H9 (cell line): ENCODE measurements at regions not wholly inside any gene's neighbourhood (a gene's known extent, or its start where the extent isn't known, plus 50 kb on each side); places are given as distances from the start of the nearest gene placed in this dataset.

Experiments used
- DNase-seq: peaks from one replicate; pipeline ENCODE4 v3.0.0-alpha.2; 2017
- H2AFZ ChIP-seq: one replicate; pipeline ENCODE4 v1.6.1; 2013; ENCODE audit warnings: mild to moderate bottlenecking, low read length, control low read depth, moderate library complexity
- H2AK5ac ChIP-seq: 2 replicates; pipeline ENCODE4 v1.6.1; 2013; ENCODE audit warnings: low read length, control low read depth, mixed read lengths; ENCODE audit not compliant: insufficient read length
- H2BK120ac ChIP-seq: one replicate; pipeline ENCODE4 v1.6.1; 2013; ENCODE audit warnings: low read depth, mild to moderate bottlenecking, low read length, control low read depth, inconsistent platforms; ENCODE audit not compliant: poor library complexity, severe bottlenecking
- H2BK12ac ChIP-seq: 2 replicates; pipeline ENCODE4 v1.6.1; 2013; ENCODE audit warnings: low read length, control low read depth, mixed read lengths, low read depth; ENCODE audit not compliant: insufficient read length
- H2BK15ac ChIP-seq: 2 replicates; pipeline ENCODE4 v1.6.1; 2013; ENCODE audit warnings: low read depth, low read length, control low read depth
- H2BK20ac ChIP-seq: one replicate; pipeline ENCODE4 v1.6.1; 2013; ENCODE audit warnings: low read depth, mild to moderate bottlenecking, low read length, control low read depth, inconsistent platforms; ENCODE audit not compliant: poor library complexity, severe bottlenecking
- H2BK5ac ChIP-seq: 2 replicates; pipeline ENCODE4 v1.6.1; 2013; ENCODE audit warnings: low read length, control low read depth, mixed read lengths; ENCODE audit not compliant: insufficient read length
- H3K14ac ChIP-seq: 2 replicates; pipeline ENCODE4 v1.6.1; 2013; ENCODE audit warnings: low read length, control low read depth; ENCODE audit not compliant: insufficient read depth
- H3K18ac ChIP-seq: 2 replicates; pipeline ENCODE4 v1.6.1; 2013; ENCODE audit warnings: low read depth, mild to moderate bottlenecking, mixed read lengths, low read length, control low read depth; ENCODE audit not compliant: insufficient read length
- H3K23ac ChIP-seq: 2 replicates; pipeline ENCODE4 v1.6.1; 2013; ENCODE audit warnings: low read length, control low read depth, mixed read lengths, low read depth; ENCODE audit not compliant: insufficient read length
- H3K23me2 ChIP-seq: 2 replicates; pipeline ENCODE4 v1.6.1; 2013; ENCODE audit warnings: low read depth, mild to moderate bottlenecking, mixed read lengths, low read length, control low read depth; ENCODE audit not compliant: insufficient read length, poor library complexity, severe bottlenecking
- H3K27ac ChIP-seq: 2 replicates; pipeline ENCODE4 v1.5.1; 2013; ENCODE audit warnings: low read length, control low read depth, mixed read lengths, low read depth; ENCODE audit not compliant: insufficient read length
- H3K27me3 ChIP-seq: 2 replicates; pipeline ENCODE4 v1.6.1; 2013; ENCODE audit warnings: low read length, control low read depth, inconsistent platforms; ENCODE audit not compliant: insufficient read depth
- H3K4ac ChIP-seq: 2 replicates; pipeline ENCODE4 v1.6.1; 2013; ENCODE audit warnings: low read depth, mild to moderate bottlenecking, control low read depth, inconsistent platforms, low read length, moderate library complexity
- H3K4me1 ChIP-seq: 2 replicates; pipeline ENCODE4 v1.6.1; 2013; ENCODE audit warnings: low read length, control low read depth, inconsistent platforms; ENCODE audit not compliant: insufficient read depth
- H3K4me2 ChIP-seq: 2 replicates; pipeline ENCODE4 v1.6.1; 2013; ENCODE audit warnings: low read length, control low read depth, mixed read lengths; ENCODE audit not compliant: insufficient read length, insufficient read depth
- H3K56ac ChIP-seq: 2 replicates; pipeline ENCODE4 v1.6.1; 2013; ENCODE audit warnings: low read depth, mild to moderate bottlenecking, mixed read lengths, low read length, control low read depth; ENCODE audit not compliant: insufficient read length
- H3K79me1 ChIP-seq: 2 replicates; pipeline ENCODE4 v1.6.1; 2013; ENCODE audit warnings: low read depth, mild to moderate bottlenecking, moderate library complexity, low read length, control low read depth, inconsistent platforms; ENCODE audit not compliant: insufficient read depth, poor library complexity, severe bottlenecking
- H3K79me2 ChIP-seq: 2 replicates; pipeline ENCODE4 v1.6.1; 2013; ENCODE audit warnings: low read length, control low read depth, inconsistent platforms; ENCODE audit not compliant: insufficient read depth
- H3K9ac ChIP-seq: 2 replicates; pipeline ENCODE4 v1.6.1; 2013; ENCODE audit warnings: low read length, control low read depth, mixed read lengths; ENCODE audit not compliant: insufficient read length; ENCODE audit errors: extremely low read depth
- H3K9me3 ChIP-seq: one replicate; pipeline ENCODE4 v1.6.1; 2013; ENCODE audit warnings: low read depth, low read length, inconsistent platforms; ENCODE audit not compliant: control insufficient read depth
- H3T11ph ChIP-seq: one replicate; pipeline ENCODE4 v1.6.1; 2013; ENCODE audit warnings: mild to moderate bottlenecking, low read length, control low read depth, inconsistent platforms
- H4K20me1 ChIP-seq: one replicate; pipeline ENCODE4 v1.6.1; 2013; ENCODE audit not compliant: control insufficient read depth, insufficient read length, insufficient read depth
- H4K5ac ChIP-seq: 2 replicates; pipeline ENCODE4 v1.6.1; 2013; ENCODE audit warnings: low read depth, mild to moderate bottlenecking, mixed read lengths, low read length, control low read depth; ENCODE audit not compliant: insufficient read length
- H4K8ac ChIP-seq: replicated peaks from 2 replicates; pipeline ENCODE4 v1.6.1; 2013; ENCODE audit warnings: low read length, control low read depth, mixed read lengths, low read depth; ENCODE audit not compliant: insufficient read length
- H4K91ac ChIP-seq: 2 replicates; pipeline ENCODE4 v1.6.1; 2013; ENCODE audit warnings: low read depth, mild to moderate bottlenecking, moderate library complexity, mixed read lengths, low read length, control low read depth; ENCODE audit not compliant: insufficient read length
- H3K27ac Mint-ChIP-seq, 3 experiments: 2 replicates in 2 of 3; 3 replicates in 1 of 3; pipeline ENCODE4 v1.8.0; 2020 to 2021; ENCODE audit warnings: mixed read lengths in 3 of 3, mild to moderate bottlenecking in 1 of 3, moderate library complexity in 1 of 3
- H3K27me3 Mint-ChIP-seq: 2 replicates; pipeline ENCODE4 v1.8.0; 2021; ENCODE audit warnings: low read depth, mild to moderate bottlenecking, moderate library complexity, mixed read lengths
- H3K36me3 Mint-ChIP-seq, 3 experiments: 2 replicates in 2 of 3; 3 replicates in 1 of 3; pipeline ENCODE4 v1.8.0; 2020 to 2021; ENCODE audit warnings: low read depth in 3 of 3, mixed read lengths in 3 of 3; ENCODE audit not compliant: insufficient read depth in 1 of 3
- H3K4me1 Mint-ChIP-seq, 2 experiments: 2 replicates each; pipeline ENCODE4 v1.8.0; 2020; ENCODE audit warnings: mixed read lengths in 2 of 2
- H3K4me3 Mint-ChIP-seq, 2 experiments: 2 replicates in 1 of 2; 3 replicates in 1 of 2; pipeline ENCODE4 v1.8.0; 2020 to 2021; ENCODE audit warnings: mild to moderate bottlenecking in 2 of 2, mixed read lengths in 2 of 2, moderate library complexity in 1 of 2
- H3K9me3 Mint-ChIP-seq, 2 experiments: 2 replicates in 1 of 2; 3 replicates in 1 of 2; pipeline ENCODE4 v1.8.0; 2020; ENCODE audit warnings: mild to moderate bottlenecking in 2 of 2, mixed read lengths in 2 of 2, moderate library complexity in 1 of 2
- CTCF ChIP-seq: fragments of 200-600 bp; sonication (generic); conservative IDR thresholded peaks from 3 replicates; pipeline ENCODE4 v1.8.0; 2021; ENCODE audit warnings: antibody characterized with exemption, mild to moderate bottlenecking
- WGBS: extraction: QIAGEN DNeasy Blood & Tissue Kit; methylation state at CpG from one replicate; pipeline ENCODE4 v1.1.7; 2013; ENCODE audit warnings: missing lambda C conversion rate, low lambda C conversion rate, mixed read lengths; ENCODE audit not compliant: insufficient read length; ENCODE audit errors: extremely low coverage; 5-methylcytosine and 5-hydroxymethylcytosine counted together

- Histone ChIP-seq H2BK20ac (no peak overlapping the region), H3K23ac (no peak overlapping the region), H3K27ac (no peak overlapping the region), H3K9me3 (no peaks in the 10 kb centered on the region), H3T11ph (no peak overlapping the region), H3K4me2 (no peak overlapping the region), H2BK120ac (no peak overlapping the region), H3K4me1 (no peaks in the 10 kb centered on the region; the same call in 1 of the 2 replicates), H2AK5ac (no peak overlapping the region), H3K79me1 (no peaks in the 10 kb centered on the region), H3K14ac (no peak overlapping the region), H3K9ac (no peak overlapping the region), H2BK5ac (no peak overlapping the region), H4K8ac (no peak overlapping the region), H3K56ac (no peak overlapping the region), H2BK15ac (no peak overlapping the region), H3K27me3 (no peaks in the 10 kb centered on the region), H3K18ac (no peak overlapping the region), H4K91ac (no peak overlapping the region), H3K23me2 (no peaks in the 10 kb centered on the region), H4K5ac (no peak overlapping the region), H3K79me2 (no peaks in the 10 kb centered on the region), H2BK12ac (no peak overlapping the region), H3K4ac (no peak overlapping the region), H4K20me1 (no peaks in the 10 kb centered on the region), H2AFZ (no peak overlapping the region)
- DNase-seq = no peak
- WGBS = no CpG with 5 or more reads among the region's 3 CpGs
- Mint-ChIP-seq H3K36me3 (0 out of 7 replicates have a peak, but pooled peaks cover 0 to 3% (median 0%) of the 10 kb centered on the region in 3 experiments), H3K27me3 (no peaks in the 10 kb centered on the region), H3K9me3 (peaks cover 0 to 2% of the 10 kb centered on the region in 2 experiments; a peak in 4 of 5 replicates), H3K4me3 (no peak overlapping the region), H3K4me1 (peaks cover 21 to 43% of the 10 kb centered on the region in 2 experiments), H3K27ac (peak overlapping the region in 1 of 3 experiments; percentile 26; a peak in 2 of 7 replicates)
- TF ChIP-seq CTCF = no peak
Observed at GRCh38 chr5:110903966-110904365, 165.2 kb downstream of the SLC25A46 start.
